HG02943 (cell line): ENCODE measurements at regions not wholly inside any gene's neighbourhood (a gene's known extent, or its start where the extent isn't known, plus 50 kb on each side); places are given as distances from the start of the nearest gene placed in this dataset.

Experiments
- ATAC-seq: cut with Tn5 transposase; IDR thresholded peaks from one replicate; pipeline ENCODE4 v1.9.1; 2021; ENCODE audit warnings: mild to moderate bottlenecking, low read depth, moderate library complexity; ENCODE audit not compliant: unreplicated experiment

GRCh38 chr7:86914551-86914950 lies 144.9 kb downstream of the ELAPOR2 start:
- ATAC-seq, result no peak
